ENCODE measurements at regions not wholly inside any gene's neighbourhood (a gene's known extent, or its start where the extent isn't known, plus 50 kb on each side); places are given as distances from the start of the nearest gene placed in this dataset.

DNA sequence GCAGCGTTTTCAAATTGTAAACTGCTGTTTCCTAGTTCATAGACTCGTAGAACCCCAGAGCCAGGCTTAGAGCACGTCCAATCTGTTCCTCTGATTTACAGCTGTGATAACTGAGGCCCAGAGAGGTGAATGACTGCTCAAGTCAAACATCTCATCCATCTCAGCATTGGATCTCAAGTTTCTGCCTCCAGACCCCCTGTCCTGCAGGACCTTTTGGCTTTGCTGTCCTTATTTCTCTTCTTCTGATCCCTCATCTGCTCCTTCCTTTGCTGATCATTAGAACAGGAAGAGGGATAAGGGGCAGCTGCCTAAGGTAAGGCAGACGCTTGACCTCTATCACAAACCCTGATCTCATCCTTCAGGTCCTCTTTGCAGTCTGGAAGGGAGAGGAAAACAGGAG is 58.5 kb upstream of the CREB1 start:
- no peak overlapping the region for H3K27ac Mint-ChIP-seq (ENCODE audit: unreplicated experiment)
- TF ChIP-seq, protein P1, sequence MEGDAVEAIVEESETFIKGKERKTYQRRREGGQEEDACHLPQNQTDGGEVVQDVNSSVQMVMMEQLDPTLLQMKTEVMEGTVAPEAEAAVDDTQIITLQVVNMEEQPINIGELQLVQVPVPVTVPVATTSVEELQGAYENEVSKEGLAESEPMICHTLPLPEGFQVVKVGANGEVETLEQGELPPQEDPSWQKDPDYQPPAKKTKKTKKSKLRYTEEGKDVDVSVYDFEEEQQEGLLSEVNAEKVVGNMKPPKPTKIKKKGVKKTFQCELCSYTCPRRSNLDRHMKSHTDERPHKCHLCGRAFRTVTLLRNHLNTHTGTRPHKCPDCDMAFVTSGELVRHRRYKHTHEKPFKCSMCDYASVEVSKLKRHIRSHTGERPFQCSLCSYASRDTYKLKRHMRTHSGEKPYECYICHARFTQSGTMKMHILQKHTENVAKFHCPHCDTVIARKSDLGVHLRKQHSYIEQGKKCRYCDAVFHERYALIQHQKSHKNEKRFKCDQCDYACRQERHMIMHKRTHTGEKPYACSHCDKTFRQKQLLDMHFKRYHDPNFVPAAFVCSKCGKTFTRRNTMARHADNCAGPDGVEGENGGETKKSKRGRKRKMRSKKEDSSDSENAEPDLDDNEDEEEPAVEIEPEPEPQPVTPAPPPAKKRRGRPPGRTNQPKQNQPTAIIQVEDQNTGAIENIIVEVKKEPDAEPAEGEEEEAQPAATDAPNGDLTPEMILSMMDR (IDR thresholded peaks at IDR 0.05; ENCODE audit: unreplicated experiment): no peak
- no peaks in the 10 kb centered on the region for H3K9me3 Mint-ChIP-seq (ENCODE audit: low read depth, unreplicated experiment)
- intact Hi-C loops (cut with micrococcal nuclease; ENCODE audit: unreplicated experiment): loop anchor here (10.0 kb wide), 1 partner anchor 406 kb away; no protein-coding TSS in a partner anchor
- no peaks in the 10 kb centered on the region for H3K27me3 Mint-ChIP-seq (ENCODE audit: unreplicated experiment)
- H3K4me3 Mint-ChIP-seq (ENCODE audit: low read depth, unreplicated experiment): no peak overlapping the region
- no TSS peak for BruUV-seq (replicated peaks)
- CTCF ChIA-PET: no interaction called here
- H3K36me3 Mint-ChIP-seq (ENCODE audit: insufficient read depth, unreplicated experiment): no peaks in the 10 kb centered on the region
- no peak for DNase-seq
- H3K4me1 Mint-ChIP-seq (ENCODE audit: low read depth, unreplicated experiment): peaks cover 7% of the 10 kb centered on the region

DNA sequence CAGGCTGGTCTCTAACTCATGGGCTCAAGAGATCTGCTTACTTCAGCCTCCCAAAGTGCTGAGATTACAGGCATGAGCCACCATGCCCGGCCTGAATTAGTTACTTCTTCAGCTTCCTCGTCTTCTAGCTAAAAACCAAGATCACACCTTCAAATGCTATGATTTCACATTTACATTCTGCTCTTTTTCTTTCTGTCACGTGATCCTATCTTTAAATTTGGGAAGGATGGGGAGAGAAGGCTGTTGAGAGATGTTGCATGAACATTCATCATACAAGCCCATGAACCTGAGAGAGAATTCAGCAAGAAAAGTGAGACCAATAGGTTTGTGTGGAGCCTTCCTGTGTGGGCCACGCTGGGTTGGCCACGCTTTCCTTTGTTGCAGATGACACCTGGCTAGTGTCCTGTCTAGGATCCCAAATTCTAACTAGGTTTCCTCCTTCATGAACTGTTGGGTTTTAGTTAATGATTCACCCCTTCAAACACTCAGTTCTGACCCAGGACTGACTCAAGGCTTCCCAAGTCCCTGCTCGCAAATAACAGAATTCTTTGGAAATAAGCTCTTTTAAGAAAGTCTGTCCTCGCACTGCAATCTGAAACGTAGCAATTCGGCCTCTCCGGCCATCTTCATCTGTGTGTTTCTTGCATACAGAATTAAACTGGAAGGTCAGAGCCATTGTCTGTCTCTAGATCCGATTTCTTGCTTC is 57.3 kb upstream of the CREB1 start:
- H3K4me1 Mint-ChIP-seq (ENCODE audit: low read depth, unreplicated experiment): peaks cover 7% of the 10 kb centered on the region
- DNase-seq: no peak
- H3K4me3 Mint-ChIP-seq (ENCODE audit: low read depth, unreplicated experiment): no peak overlapping the region
- CTCF ChIA-PET: interaction anchor here (0.6 to 2.2 kb wide), 5 partner anchors 349 to 672 kb away, joined by 3 to 7 read pairs (median 4); no protein-coding TSS in a partner anchor
- no peaks in the 10 kb centered on the region for H3K9me3 Mint-ChIP-seq (ENCODE audit: low read depth, unreplicated experiment)
- no TSS peak for BruUV-seq (replicated peaks)
- H3K27me3 Mint-ChIP-seq (ENCODE audit: unreplicated experiment): no peaks in the 10 kb centered on the region
- intact Hi-C loops (cut with micrococcal nuclease; ENCODE audit: unreplicated experiment): loop anchor here (10.0 kb wide), 1 partner anchor 408 kb away; no protein-coding TSS in a partner anchor
- H3K36me3 Mint-ChIP-seq (ENCODE audit: insufficient read depth, unreplicated experiment): no peaks in the 10 kb centered on the region
- TF ChIP-seq, protein P1 (IDR thresholded peaks at IDR 0.05; ENCODE audit: unreplicated experiment): no peak
- H3K27ac Mint-ChIP-seq (ENCODE audit: unreplicated experiment): no peak overlapping the region

DNA sequence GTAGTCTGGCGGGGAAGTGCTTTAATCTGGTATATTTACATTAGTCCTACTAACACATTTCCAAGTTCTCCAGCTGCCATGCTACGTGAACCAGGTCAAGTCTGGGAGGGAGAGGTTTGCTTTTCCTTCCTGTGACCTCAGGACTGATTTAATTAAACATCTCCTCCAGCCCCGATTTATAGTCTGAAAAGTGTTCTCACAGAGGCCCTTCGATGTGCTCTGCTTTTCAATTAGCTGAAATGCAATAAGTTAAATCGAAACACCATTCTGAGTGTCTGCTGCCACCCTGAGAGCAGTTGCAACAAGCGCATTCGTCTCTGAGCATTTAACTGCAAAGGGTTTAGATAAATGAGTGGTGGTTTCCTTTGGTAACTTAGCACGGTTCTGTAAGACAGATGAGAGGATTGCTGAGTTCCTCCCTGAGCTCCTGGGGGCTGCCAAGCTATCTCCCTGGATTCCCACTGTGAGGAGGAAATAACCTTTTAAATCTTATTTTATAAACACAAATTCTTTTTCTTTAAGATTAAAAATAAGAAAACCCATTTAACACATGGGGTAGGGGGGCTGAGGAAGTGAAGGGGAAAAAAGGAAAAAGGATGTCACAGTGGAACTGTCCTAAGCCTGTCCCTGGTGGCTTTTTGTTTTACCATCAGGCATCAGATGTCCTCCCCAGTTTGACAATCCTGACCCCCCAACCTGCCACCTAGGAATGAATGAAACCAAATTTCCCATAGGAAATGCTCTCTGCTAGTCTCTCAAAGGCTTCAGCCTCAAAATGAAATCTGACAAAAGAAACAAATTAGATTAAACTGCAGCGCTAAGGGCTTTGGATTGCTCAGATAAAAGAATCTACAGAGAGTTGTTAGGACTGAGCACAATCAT is 56.5 kb upstream of the CREB1 start:
- intact Hi-C loops (cut with micrococcal nuclease; ENCODE audit: unreplicated experiment): loop anchor here (10.0 kb wide), 1 partner anchor 408 kb away; no protein-coding TSS in a partner anchor
- BruUV-seq (replicated peaks): no TSS peak
- CTCF ChIA-PET: interaction anchor here (1.2 to 2.2 kb wide), 4 partner anchors 350 to 673 kb away, joined by 3 to 7 read pairs (median 4); no protein-coding TSS in a partner anchor
- TF ChIP-seq, protein P1 (IDR thresholded peaks at IDR 0.05; ENCODE audit: unreplicated experiment): peak; percentile 20
- H3K4me3 Mint-ChIP-seq (ENCODE audit: low read depth, unreplicated experiment): no peak overlapping the region
- H3K27me3 Mint-ChIP-seq (ENCODE audit: unreplicated experiment): no peaks in the 10 kb centered on the region
- DNase-seq: no peak
- no peak overlapping the region for H3K27ac Mint-ChIP-seq (ENCODE audit: unreplicated experiment)
- no peaks in the 10 kb centered on the region for H3K36me3 Mint-ChIP-seq (ENCODE audit: insufficient read depth, unreplicated experiment)
- no peaks in the 10 kb centered on the region for H3K9me3 Mint-ChIP-seq (ENCODE audit: low read depth, unreplicated experiment)
- peaks cover 14% of the 10 kb centered on the region for H3K4me1 Mint-ChIP-seq (ENCODE audit: low read depth, unreplicated experiment)

DNA sequence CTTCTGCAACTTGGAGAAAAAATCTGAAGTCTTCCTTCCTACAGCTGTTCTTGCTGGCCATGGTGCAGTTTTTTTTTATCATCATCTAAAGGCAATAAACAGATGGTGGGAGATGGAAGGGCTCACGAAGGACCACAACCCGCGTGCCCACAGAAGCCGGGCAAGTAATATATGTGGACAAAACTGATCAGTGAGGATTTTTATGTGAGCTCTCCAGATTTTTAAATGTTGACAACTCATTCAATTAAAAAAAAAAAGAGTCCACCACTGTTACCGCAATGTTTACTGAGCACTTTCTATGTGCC is 55.9 kb upstream of the CREB1 start:
- no peaks in the 10 kb centered on the region for H3K36me3 Mint-ChIP-seq (ENCODE audit: insufficient read depth, unreplicated experiment)

More for the DNA sequence above, 55.9 kb upstream of the CREB1 start:
- intact Hi-C loops (cut with micrococcal nuclease; ENCODE audit: unreplicated experiment): loop anchor here (10.0 kb wide), 1 partner anchor 409 kb away; no protein-coding TSS in a partner anchor
- Mint-ChIP-seq H3K27me3 (ENCODE audit: unreplicated experiment) (no peaks in the 10 kb centered on the region), H3K9me3 (ENCODE audit: low read depth, unreplicated experiment) (no peaks in the 10 kb centered on the region), H3K4me1 (ENCODE audit: low read depth, unreplicated experiment) (peaks cover 16% of the 10 kb centered on the region), H3K4me3 (ENCODE audit: low read depth, unreplicated experiment) (no peak overlapping the region), H3K27ac (ENCODE audit: unreplicated experiment) (no peak overlapping the region)
- no peak for DNase-seq
- TF ChIP-seq, protein P1 (IDR thresholded peaks at IDR 0.05; ENCODE audit: unreplicated experiment): no peak
- CTCF ChIA-PET: interaction anchor here (1.6 to 2.2 kb wide), 3 partner anchors 351 to 492 kb away, joined by 3 to 7 read pairs (median 5); no protein-coding TSS in a partner anchor
- no TSS peak for BruUV-seq (replicated peaks)
